ENCODE measurements at regions not wholly inside any gene's neighbourhood (a gene's known extent, or its start where the extent isn't known, plus 50 kb on each side); places are given as distances from the start of the nearest gene placed in this dataset.

DNA sequence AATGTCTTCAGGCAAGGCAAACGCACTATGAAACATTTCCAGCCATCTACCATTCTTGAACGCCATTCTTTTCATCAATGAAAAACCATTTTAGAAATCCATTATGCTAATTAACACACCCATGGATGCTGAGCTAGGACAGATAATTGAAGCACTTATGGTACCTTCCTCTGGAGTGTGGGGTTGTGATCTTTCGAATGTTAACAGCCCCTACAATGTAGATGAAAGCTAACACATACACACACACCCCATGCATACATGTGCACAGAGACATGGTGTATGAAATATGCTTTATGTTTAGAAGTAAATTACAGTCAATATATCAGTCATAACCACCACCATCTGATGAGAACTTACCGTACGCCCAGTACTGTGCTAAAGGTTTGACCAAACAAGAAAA is 189.1 kb downstream of the SHQ1 start:
- no peak for TF ChIP-seq POLR2A (IDR thresholded peaks at IDR 0.05)
- TF ChIP-seq, protein P1, sequence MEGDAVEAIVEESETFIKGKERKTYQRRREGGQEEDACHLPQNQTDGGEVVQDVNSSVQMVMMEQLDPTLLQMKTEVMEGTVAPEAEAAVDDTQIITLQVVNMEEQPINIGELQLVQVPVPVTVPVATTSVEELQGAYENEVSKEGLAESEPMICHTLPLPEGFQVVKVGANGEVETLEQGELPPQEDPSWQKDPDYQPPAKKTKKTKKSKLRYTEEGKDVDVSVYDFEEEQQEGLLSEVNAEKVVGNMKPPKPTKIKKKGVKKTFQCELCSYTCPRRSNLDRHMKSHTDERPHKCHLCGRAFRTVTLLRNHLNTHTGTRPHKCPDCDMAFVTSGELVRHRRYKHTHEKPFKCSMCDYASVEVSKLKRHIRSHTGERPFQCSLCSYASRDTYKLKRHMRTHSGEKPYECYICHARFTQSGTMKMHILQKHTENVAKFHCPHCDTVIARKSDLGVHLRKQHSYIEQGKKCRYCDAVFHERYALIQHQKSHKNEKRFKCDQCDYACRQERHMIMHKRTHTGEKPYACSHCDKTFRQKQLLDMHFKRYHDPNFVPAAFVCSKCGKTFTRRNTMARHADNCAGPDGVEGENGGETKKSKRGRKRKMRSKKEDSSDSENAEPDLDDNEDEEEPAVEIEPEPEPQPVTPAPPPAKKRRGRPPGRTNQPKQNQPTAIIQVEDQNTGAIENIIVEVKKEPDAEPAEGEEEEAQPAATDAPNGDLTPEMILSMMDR (IDR thresholded peaks at IDR 0.05 in 4 of 5, conservative IDR thresholded peaks at IDR 0.05 in 1 of 5) = no peak
- Histone ChIP-seq H3K27me3 (peaks cover 9 to 16% (median 10%) of the 10 kb centered on the region in 3 donors), H3K36me3 (no peaks in the 10 kb centered on the region), H3K4me1 (peaks cover 3 to 7% of the 10 kb centered on the region in 2 donors), H3K9me3 (no peaks in the 10 kb centered on the region), H3K27ac (no peak overlapping the region), H3K4me3 (no peak overlapping the region)
- intact Hi-C loops (cut with DNase I; ENCODE audit: low total_unique reads) = no loop called here
- ATAC-seq = no peak
- in situ Hi-C loops (cut with MboI; ENCODE audit: low sequenced_read_pairs in 4 of 4) = loop anchor here in 1 of 4 donors (25.0 kb wide), 1 partner anchor 428 kb away; no protein-coding TSS in a partner anchor
- DNase-seq = no peak

DNA sequence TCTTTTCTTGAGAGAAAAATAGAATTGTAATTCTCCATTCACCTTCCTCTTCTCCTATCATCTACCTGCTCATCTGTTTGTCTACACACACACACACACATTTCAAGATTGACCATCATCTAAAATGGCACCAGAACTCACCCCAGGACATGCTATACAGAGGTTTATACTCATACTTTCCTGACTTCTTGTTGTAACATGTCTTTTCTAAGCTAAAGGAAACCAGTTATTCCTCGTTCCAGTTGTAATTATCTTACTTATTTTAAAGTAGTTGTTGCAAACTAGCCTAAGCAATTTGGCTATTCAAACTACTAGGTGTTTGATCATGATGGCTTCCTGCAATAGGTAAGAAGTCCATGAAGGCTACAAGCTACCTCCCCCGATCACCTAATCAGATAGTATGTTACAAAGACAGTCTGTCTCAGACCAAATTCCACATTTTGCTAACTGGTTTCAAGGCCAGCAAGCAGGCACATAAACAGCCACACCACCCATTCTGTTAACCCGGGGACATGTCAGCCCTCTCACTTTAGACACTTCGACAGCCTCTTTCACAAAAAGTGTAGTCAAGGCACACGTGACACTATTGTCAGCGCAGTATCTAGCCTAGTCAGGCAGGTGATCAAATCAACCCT is 189.7 kb downstream of the SHQ1 start:
- Histone ChIP-seq H3K36me3 (no peaks in the 10 kb centered on the region), H3K4me3 (no peak overlapping the region), H3K4me1 (peaks cover 3 to 7% of the 10 kb centered on the region in 2 donors), H3K27me3 (peaks cover 9 to 16% (median 10%) of the 10 kb centered on the region in 3 donors), H3K9me3 (no peaks in the 10 kb centered on the region), H3K27ac (no peak overlapping the region)
- in situ Hi-C loops (cut with MboI; ENCODE audit: low sequenced_read_pairs in 4 of 4) (loop anchor here in 1 of 4 donors (25.0 kb wide), 1 partner anchor 429 kb away; no protein-coding TSS in a partner anchor), intact Hi-C loops (cut with DNase I; ENCODE audit: low total_unique reads) (no loop called here)
- TF ChIP-seq, protein P1 (IDR thresholded peaks at IDR 0.05 in 4 of 5, conservative IDR thresholded peaks at IDR 0.05 in 1 of 5) = no peak
- TF ChIP-seq POLR2A (IDR thresholded peaks at IDR 0.05) = no peak
- ATAC-seq = no peak
- DNase-seq = no peak

DNA sequence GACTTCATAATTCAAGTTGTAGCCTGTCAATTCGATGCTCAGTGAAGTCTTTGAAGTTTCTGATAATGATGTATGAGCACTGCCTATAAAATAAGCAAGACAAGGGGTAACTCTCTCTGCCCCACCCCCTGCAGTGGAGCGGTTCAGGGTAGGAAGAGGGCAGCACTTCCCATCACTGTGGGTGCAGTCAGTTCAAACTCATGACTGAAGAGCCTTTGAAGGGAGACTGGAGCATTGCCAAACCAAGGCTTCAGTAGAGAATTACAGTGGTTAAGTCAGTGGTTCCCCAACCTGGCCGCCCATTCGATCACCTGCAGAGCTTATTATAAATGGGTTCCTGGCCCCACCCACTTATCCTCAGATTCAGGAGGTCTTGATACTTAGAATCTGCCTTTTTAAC is 190.6 kb downstream of the SHQ1 start:
- no peaks in the 10 kb centered on the region for H3K36me3 ChIP-seq
- in situ Hi-C loops (cut with MboI; ENCODE audit: low sequenced_read_pairs in 4 of 4) (loop anchor here in 1 of 4 donors (25.0 kb wide), 1 partner anchor 430 kb away; no protein-coding TSS in a partner anchor), intact Hi-C loops (cut with DNase I; ENCODE audit: low total_unique reads) (no loop called here)
- H3K4me3 ChIP-seq = no peak overlapping the region
- no peak overlapping the region for H3K27ac ChIP-seq
- H3K9me3 ChIP-seq = no peaks in the 10 kb centered on the region
- peaks cover 3 to 7% of the 10 kb centered on the region in 2 donors for H3K4me1 ChIP-seq
- H3K27me3 ChIP-seq = peaks cover 9 to 16% (median 10%) of the 10 kb centered on the region in 3 donors
- ATAC-seq (no peak), DNase-seq (no peak)
- TF ChIP-seq, protein P1 (IDR thresholded peaks at IDR 0.05 in 4 of 5, conservative IDR thresholded peaks at IDR 0.05 in 1 of 5) = no peak
- no peak for TF ChIP-seq POLR2A (IDR thresholded peaks at IDR 0.05)

DNA sequence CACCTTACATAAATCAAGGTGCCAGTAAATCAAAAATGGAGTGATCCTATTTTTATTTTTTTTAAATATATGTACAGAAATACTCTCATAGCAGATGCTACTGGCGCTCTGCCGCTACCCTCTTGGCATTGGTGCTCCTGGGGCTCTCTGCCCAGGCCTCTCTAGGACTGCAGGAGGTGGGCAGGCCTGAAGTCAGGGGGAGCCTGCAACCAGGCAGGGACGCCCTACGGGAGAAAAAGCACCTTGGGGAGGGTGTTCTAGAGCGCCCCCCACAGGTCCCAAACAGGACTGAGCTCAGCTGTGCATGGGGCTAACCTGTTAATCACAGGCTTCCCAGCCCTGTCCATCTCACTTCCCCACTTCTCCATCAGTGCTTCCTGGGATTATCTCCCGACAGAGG is 192.5 kb downstream of the SHQ1 start:
- Histone ChIP-seq H3K27ac (no peak overlapping the region), H3K4me1 (peaks cover 2 to 7% of the 10 kb centered on the region in 2 donors), H3K27me3 (peaks cover 9 to 16% (median 10%) of the 10 kb centered on the region in 3 donors), H3K36me3 (no peaks in the 10 kb centered on the region), H3K4me3 (no peak overlapping the region), H3K9me3 (no peaks in the 10 kb centered on the region)
- in situ Hi-C loops (cut with MboI; ENCODE audit: low sequenced_read_pairs in 4 of 4) = loop anchor here in 1 of 4 donors (25.0 kb wide), 1 partner anchor 432 kb away; no protein-coding TSS in a partner anchor
- ATAC-seq (no peak), DNase-seq (no peak)
- TF ChIP-seq, protein P1 (IDR thresholded peaks at IDR 0.05 in 4 of 5, conservative IDR thresholded peaks at IDR 0.05 in 1 of 5) = no peak
- no peak for TF ChIP-seq POLR2A (IDR thresholded peaks at IDR 0.05)
- intact Hi-C loops (cut with DNase I; ENCODE audit: low total_unique reads) = no loop called here

All from gastrocnemius medialis (tissue), 4 donors.